A549 (cell line): ENCODE measurements at regions not wholly inside any gene's neighbourhood (a gene's known extent, or its start where the extent isn't known, plus 50 kb on each side); places are given as distances from the start of the nearest gene placed in this dataset.
"Not testable (repeated sequence)": the region's sequence is repeated elsewhere in the genome, so short reads cannot be mapped to it uniquely, and the experiment has no call there.

Experiments used
- ATAC-seq, 2 experiments: fragments of 200-7000 bp in 1 of 2; fragments of >200 bp in 1 of 2; cut with Nextera tagmentation in 1 of 2; cut with Tn5 transposase in 1 of 2; 3 replicates each; pipeline versions ENCODE4 v1.8.0 to v1.9.1; 2018 to 2020; ENCODE audit warnings: mild to moderate bottlenecking in 1 of 2, moderate library complexity in 1 of 2
- CTCF ChIA-PET: fragments of 300-600 bp; sonication (Branson Sonifier 250); formaldehyde crosslinking; extraction: SDS; loops from one replicate; lab custom pipeline; 2021; ENCODE audit warnings: antibody characterized with exemption, inconsistent platforms; lab: Yijun Ruan, JAX
- POLR2A ChIA-PET: fragments of 350-600 bp; formaldehyde crosslinking; extraction: SDS; loops from one replicate; lab custom pipeline; 2021; ENCODE audit warnings: antibody characterized with exemption, inconsistent platforms; lab: Yijun Ruan, JAX
- DNase-seq, 2 experiments: peaks; one replicate each; pipeline versions ENCODE4 v3.0.0 to v3.0.0-alpha.2; 2011 to 2016; ENCODE audit warnings: low read depth in 1 of 2, low spot score in 1 of 2
- FAIRE-seq: peaks from 2 replicates; lab custom pipeline; 2011; peaks lifted over from hg19 to GRCh38; lab: Jason Lieb, UNC
- H3K27ac ChIP-seq, 2 experiments: fragments of >200 bp; sonication (Bioruptor Twin); formaldehyde crosslinking; 3 replicates each; pipeline ENCODE4 v1.5.1; 2016 to 2017
- H3K4me1 ChIP-seq: fragments of >200 bp; sonication (Bioruptor Twin); formaldehyde crosslinking; 3 replicates; pipeline ENCODE4 v1.6.1; 2016
- H3K4me2 ChIP-seq: fragments of >200 bp; sonication (Bioruptor Twin); formaldehyde crosslinking; 3 replicates; pipeline ENCODE4 v1.6.1; 2016
- H3K4me3 ChIP-seq: fragments of >200 bp; sonication (Bioruptor Twin); formaldehyde crosslinking; 3 replicates; pipeline ENCODE4 v1.5.1; 2016
- H3K9me3 ChIP-seq: fragments of >200 bp; sonication (Bioruptor Twin); formaldehyde crosslinking; 3 replicates; pipeline ENCODE4 v1.6.1; 2016
- WGBS: methylation state at CpG from one replicate; pipeline ENCODE4 v1.1.6; 2017; ENCODE audit errors: missing lambda C conversion rate; 5-methylcytosine and 5-hydroxymethylcytosine counted together
- small RNA-seq, 6 experiments: library from RNA; depleted of rRNA; stranded (forward); fragments of <200 nt; gene quantifications; one replicate each; pipeline ENCODE3, GENCODE V24; 2012

DNA sequence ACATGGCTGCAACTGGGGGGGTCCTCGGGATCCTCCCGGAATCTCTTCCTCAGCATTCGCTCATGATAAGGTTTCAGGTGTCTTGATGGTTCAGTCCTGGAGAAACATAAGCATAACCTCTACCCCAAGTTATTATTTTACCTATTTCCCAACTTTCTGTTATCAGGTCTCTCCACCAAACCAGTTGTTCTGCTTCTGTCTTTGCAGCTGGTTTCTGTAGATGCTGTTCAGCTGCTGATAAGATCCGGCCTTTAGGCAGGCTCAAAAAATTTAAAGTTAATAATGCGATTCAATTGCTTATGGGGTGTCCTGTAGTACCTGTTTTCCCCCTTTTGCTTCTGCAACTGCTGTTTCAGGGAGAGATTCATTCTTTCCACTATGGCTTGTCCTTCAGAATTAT lies 55.6 kb upstream of the LPCAT1 start:
- H3K4me2 ChIP-seq, CTCF ChIA-PET, FAIRE-seq, DNase-seq, H3K4me1 ChIP-seq, POLR2A ChIA-PET, H3K9me3 ChIP-seq, H3K4me3 ChIP-seq, ATAC-seq, H3K27ac ChIP-seq: not testable (repeated sequence)
- 90% methylated on average over 5 of the region's 5 CpGs for WGBS

DNA sequence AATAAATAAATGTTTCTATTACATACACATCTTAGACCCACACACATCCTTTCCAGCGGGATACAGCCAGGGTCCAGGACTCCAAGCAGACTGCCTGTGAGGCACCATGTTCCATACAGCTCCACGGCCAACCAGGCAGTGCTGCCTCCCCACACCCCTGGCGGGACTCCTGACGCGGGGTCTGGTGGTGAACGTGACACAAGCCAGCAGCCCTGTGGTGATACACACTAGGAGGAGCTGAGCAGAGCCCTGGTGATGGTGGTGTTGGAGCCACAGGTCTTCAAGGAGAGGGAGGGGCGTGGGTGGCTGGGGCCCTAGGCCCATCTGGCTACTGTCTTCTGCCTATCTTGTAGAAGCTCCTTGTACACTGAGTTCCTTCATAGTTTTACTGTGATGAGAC lies 53.1 kb upstream of the LPCAT1 start:
- 68% methylated on average over 4 of the region's 7 CpGs for WGBS
- DNase-seq, POLR2A ChIA-PET, H3K4me3 ChIP-seq, H3K4me1 ChIP-seq, H3K27ac ChIP-seq, H3K9me3 ChIP-seq, H3K4me2 ChIP-seq, CTCF ChIA-PET, FAIRE-seq: not testable (repeated sequence)
- ATAC-seq, result 0 out of 6 replicates have a peak, but pooled peaks of 1 of the 2 experiments have one; percentile 34

DNA sequence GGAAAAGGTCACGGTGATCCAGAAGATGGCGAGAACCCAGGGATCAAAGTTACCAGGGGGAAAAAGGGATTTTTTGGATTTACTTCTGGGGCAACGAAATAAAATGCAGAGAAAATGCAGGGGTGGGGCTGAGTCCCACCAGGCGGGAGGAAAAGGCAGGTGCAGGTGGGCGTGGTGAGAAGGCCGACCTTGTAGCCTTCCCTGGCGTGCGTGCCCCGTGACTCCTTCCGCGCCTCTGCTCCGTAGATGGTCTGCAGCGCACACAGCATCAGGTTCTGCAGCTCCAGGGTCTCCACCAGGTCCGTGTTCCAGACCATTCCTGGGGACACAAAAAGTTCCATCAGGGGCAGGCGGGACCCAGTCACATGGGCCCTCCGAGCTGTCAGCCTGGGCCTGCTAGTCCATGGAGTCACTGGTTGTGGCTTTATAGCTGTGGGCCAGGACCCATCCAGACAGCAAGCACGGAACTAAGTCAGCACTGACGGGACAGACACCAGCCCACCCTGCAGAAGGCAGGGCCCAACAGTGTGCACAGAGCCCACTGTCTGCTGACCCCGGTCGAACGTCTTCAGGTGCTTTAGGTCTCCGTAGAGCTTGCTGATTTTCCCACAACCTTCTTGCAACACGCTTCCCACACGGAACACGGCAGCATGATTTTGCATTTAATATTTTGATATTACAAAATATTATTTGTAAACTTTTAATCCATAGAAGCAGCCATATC lies 52.4 kb upstream of the LPCAT1 start:
- POLR2A ChIA-PET, CTCF ChIA-PET, H3K4me1 ChIP-seq, DNase-seq, H3K4me3 ChIP-seq, H3K9me3 ChIP-seq, ATAC-seq, FAIRE-seq, H3K4me2 ChIP-seq, H3K27ac ChIP-seq: not testable (repeated sequence)
- 94% methylated on average over 20 of the region's 25 CpGs for WGBS

DNA sequence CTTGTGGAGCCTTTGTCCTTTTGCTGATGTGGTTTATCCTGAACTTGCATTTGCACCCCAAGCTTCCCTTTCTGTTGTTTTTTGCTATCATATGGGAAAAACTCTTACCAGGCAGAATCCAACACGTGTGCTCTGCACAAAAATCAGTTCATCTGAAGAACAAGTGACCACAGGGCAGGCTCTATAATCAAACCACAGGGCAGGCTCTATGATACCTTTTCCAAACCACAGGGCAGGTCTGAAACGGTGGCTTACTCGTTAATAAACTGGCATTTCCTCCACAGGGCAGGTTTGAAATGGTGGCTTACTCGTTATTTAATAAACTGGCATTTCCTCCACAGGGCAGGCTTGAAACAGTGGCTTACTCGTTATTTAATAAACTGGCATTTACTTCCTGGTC lies 51.7 kb upstream of the LPCAT1 start:
- FAIRE-seq, POLR2A ChIA-PET, H3K4me1 ChIP-seq, ATAC-seq, DNase-seq, H3K4me3 ChIP-seq, H3K9me3 ChIP-seq, CTCF ChIA-PET, H3K4me2 ChIP-seq: not testable (repeated sequence)
- 60% methylated on average over 5 of the region's 5 CpGs for WGBS
- 0 out of 6 replicates have a peak overlapping the region, but pooled peaks of 1 of the 2 experiments have one; percentile 39 for H3K27ac ChIP-seq

DNA sequence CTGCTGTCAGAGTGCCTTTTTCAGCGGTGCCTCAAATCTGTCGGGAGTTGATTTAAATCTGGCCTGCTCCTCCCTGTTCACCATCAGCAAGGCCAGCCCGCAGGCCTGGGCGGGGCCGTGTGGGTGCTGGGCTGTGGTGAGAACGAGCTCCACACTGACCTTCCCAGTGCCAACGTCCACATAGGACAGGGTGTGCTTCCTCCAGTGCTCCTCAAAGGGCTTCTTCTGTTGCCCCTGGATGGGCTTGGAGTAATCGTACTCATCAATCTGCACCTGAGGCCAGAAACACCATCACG lies 50.2 kb upstream of the LPCAT1 start:
- CTCF ChIA-PET, FAIRE-seq, POLR2A ChIA-PET, H3K4me1 ChIP-seq, DNase-seq, H3K27ac ChIP-seq, H3K4me2 ChIP-seq, H3K9me3 ChIP-seq, ATAC-seq, H3K4me3 ChIP-seq: not testable (repeated sequence)
- WGBS, result 77% methylated on average over 9 of the region's 9 CpGs

DNA sequence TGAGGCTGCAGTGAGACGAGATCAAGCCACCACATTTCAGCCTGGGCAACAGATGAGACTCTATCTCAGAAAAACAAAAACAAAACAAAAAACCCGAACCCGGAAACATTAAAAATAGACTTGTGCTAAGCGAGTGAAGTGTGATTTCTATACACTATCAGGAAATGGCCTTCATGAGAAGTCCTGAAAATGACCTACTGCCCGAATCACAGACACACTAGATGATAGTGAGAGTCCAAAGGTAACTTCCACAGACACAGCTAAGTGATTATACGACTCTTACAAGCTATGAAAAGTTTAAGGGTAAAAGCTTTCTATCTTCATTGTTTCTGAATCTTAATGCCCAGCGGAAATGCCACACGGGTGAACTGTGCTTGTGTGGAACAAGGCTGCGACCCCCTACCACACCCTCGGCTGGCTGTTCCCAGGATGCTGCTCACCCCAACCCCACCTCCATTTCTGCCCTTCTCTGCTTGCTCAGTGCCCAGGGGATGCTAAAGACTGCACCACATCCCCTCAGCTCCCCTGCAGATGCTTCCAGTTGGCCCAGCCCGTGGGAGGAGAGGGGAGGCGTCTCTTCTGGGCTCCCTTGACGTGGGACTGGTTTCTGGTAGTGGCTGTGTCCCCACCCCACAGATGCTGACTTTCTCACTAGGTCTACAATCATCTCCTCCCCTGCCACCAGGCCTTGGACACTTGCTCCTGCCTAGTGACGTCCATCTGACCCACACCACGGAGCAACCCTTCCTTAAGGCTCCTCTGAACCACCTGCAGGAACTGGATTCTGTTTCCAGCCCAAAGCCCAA lies 49.7 kb upstream of the LPCAT1 start:
- POLR2A ChIA-PET, H3K9me3 ChIP-seq, ATAC-seq, H3K4me3 ChIP-seq, H3K4me2 ChIP-seq, FAIRE-seq, H3K27ac ChIP-seq, DNase-seq: not testable (repeated sequence)
- peaks cover 11% of the 10 kb centered on the region for H3K4me1 ChIP-seq
- WGBS, result 86% methylated on average over 15 of the region's 15 CpGs
- CTCF ChIA-PET, result interaction anchor here (1.4 kb wide), 1 partner anchor 399 kb away, joined by 3 read pairs; no protein-coding TSS in a partner anchor

Small RNA genes lying in the stretch of these regions (small RNA-seq; reads per million reads assigned to genes)
- gene AC091849.1 (0 reads per million in 6 experiments), gene MIR4277 (0 reads per million in 6 experiments)
